ENCODE measurements at regions not wholly inside any gene's neighbourhood (a gene's known extent, or its start where the extent isn't known, plus 50 kb on each side); places are given as distances from the start of the nearest gene placed in this dataset.

DNA sequence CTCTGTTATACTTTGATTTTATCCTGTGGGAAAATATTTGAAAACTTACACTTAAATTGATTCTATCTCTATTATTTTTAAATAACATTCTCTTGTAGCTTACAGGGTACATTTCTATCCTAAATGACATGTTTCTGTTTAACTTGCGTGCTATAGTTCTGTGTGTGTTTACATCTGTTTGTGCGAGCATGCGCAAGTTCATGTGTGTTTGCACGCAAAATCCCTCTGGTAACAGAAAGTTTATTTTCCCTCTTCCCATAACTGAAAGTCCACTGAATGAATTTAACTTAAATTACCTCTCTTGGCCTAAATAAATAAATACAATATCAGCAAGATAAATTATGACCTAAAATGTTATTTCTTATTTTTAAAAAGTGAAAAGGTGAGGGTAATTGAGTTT, 117.3 kb upstream of the NEO1 start:
- DNase-seq (no peak), ATAC-seq (ENCODE audit: poor library complexity) (no peak)
- intact Hi-C loops (cut with DNase I), result no loop called here

DNA sequence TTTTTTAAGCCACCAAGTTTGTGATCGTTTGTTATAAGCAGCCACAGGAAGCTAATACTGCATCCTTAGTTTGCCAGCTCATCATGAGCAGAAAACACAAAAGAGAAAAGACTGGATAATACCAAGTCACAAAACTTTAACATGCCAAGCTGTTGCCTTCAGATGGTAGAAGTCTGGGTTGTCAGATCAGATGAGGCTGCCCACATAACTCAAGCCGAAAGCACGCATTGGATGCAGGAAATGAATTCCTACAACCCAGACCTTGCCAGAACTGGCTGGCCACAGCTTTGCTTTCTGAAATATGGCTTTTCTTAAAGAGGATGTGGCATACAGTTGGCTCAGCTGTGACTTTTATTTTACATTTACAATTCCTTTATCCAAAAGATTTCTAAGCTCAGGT, 118.3 kb upstream of the NEO1 start:
- ATAC-seq (ENCODE audit: poor library complexity), result no peak
- DNase-seq, result no peak
- intact Hi-C loops (cut with DNase I), result no loop called here

DNA sequence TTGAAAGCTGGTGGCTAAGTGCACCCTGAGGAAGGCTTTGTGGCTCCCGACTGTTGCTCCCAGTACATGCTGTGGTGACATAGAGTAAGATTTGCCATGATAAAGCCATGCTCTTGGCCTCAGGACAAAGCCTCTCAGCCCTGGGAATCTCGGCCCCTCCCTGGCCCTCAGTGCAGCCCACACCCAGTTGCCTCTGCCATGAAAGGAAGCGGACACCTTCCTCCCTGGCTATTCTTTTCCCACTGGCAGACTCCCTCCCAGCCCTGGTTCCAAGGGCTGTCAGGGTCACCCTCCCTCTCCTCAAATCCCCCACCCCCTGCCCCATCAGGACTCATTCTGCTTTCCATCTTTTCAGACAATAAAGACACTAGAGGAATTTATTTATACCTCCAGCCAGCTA, 119.8 kb upstream of the NEO1 start:
- intact Hi-C loops (cut with DNase I), result no loop called here
- no peak for DNase-seq
- ATAC-seq (ENCODE audit: poor library complexity), result no peak

DNA sequence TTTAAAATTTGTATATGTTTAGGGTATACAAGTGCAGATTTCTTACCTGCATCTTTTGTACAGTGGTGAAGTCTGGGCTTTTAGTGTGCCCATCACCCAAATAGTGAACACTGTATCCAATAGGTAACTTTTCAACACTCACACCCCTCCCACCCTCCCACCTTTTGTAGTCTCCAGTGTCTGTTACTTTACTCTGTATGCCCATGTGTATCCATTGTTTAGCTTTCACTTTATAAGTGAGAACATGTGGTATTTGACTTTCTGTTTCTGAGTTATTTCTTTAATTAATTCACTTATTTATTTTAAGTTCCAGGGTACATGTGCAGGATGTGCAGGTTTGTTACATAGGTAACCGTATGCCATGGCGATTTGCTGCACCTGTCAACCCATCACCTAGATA, 124.8 kb upstream of the NEO1 start:
- DNase-seq (no peak), ATAC-seq (ENCODE audit: poor library complexity) (no peak)
- intact Hi-C loops (cut with DNase I), result no loop called here

DNA sequence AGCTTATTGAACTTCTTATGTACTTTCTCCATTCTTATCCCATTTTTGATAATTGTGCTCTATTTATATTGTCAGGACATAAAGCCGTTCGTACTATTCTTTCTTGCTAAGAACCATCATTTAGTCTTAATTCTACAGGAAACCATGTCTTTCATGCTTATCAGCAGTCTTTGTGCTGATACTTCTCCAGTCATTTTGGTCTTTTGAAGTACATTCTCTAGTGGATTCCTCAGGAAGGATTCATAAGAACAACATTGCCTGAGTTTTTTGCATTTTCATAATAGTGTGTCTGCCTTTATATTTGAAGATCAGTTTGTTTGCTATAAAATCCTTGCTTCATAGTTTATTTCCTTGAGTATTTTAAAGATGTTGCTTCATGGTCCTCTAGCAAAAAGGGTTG, 126.6 kb upstream of the NEO1 start:
- intact Hi-C loops (cut with DNase I), result no loop called here
- DNase-seq, result no peak
- no peak for ATAC-seq (ENCODE audit: poor library complexity)

DNA sequence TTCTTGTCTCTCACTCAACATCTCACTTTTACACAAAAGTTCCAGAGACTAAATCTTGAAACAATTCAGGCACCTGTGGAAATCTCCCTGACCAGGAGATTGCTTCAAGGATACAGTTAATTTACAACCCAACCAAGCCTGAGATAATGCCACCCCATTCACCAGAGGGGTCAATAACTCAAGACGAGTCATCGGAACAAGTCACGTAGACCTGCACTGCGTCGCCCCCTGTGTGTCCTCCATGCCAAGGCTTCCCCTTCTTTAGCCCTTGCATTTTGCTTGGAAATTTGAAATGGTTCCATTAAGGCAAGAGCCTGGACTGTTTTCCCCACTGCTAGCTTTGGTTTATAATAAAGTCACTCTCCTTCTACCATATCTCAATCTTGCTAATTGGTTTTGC, 129.0 kb upstream of the NEO1 start:
- intact Hi-C loops (cut with DNase I), result no loop called here
- DNase-seq (no peak), ATAC-seq (ENCODE audit: poor library complexity) (no peak)

DNA sequence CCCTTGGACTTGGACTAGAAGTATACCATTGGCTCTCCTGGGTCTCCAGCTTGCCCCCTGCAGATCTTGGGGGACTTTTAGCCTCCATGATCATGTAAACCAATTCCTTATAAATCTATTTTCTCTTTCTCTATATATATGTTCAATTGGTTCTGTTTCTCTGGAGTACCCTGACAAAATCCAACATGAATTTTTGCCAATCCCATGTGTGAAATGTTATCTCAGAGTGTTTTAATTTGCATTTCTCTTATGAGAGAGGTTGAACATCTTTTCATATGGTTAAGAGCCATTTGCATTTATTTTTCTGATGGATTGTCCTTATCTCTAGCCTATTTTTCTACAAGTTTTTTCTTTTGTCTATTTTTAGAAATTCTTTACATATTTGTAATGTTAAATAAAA, 131.7 kb upstream of the NEO1 start:
- intact Hi-C loops (cut with DNase I), result no loop called here
- ATAC-seq (ENCODE audit: poor library complexity), result no peak
- DNase-seq, result no peak

DNA sequence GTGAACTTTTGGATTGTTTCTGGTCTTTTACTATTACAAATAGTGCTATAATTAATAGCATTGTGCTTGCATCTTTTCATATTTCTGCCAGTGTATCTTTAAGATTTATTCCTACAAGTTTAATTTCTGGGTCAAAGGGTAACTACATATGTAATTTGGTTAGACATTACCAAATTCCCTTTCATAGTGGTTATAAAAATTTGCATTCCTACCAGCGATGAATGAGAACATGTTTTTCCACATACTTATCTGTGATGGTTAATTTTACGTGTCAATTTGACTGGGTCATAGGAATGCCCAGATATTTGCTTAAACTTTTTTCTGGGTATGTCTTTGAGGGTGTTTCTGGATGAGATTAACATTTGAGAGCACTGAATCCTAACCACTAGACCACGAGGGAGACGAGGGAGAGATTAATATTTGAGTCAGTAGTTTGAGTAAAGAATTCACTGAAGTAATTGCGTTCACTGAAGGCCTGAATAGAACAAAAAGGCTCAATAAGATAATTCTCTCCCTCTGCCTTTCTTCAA, 132.3 kb upstream of the NEO1 start:
- ATAC-seq (ENCODE audit: poor library complexity), result no peak
- intact Hi-C loops (cut with DNase I), result no loop called here
- no peak for DNase-seq

DNA sequence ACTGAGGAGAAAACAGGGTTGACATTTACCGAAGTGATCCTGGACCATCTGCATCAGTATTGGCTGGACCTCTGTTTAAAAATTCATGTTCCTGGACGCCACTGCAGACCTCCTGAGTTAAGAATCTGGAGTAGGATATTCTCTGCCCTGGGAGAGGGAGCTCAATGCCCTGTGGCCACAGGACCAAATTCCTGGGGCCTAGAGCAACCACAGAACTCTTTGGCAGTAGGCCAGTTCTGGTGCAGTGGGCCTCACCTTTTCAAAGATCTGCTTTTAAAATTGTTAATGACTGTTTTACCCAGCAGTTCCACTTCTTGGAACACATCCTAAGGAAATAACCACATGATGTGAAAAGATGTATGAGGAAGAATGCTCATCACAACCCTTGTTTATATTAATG, 133.3 kb upstream of the ADPGK start:
- no peak for DNase-seq
- no peak for ATAC-seq (ENCODE audit: poor library complexity)
- intact Hi-C loops (cut with DNase I), result no loop called here

DNA sequence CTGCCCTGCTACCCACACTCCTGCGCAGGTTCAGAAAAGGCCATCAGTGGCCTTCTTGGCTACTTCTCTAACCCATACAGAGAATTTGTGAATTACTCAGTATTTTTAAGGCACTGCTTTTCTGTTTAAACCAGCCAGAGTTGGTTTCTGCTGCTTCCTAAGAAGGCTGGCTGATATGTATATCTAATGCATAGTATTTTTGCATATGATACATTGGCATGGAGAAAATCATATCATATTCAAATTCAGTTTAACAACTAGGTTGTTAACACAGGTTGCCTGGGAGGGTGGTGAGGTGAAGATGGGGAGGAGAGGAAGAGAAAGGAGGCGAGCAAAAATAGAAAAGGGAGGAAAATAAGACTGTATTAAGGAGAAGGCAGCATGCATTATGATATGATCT, 132.8 kb upstream of the ADPGK start:
- DNase-seq, result no peak
- intact Hi-C loops (cut with DNase I), result no loop called here
- no peak for ATAC-seq (ENCODE audit: poor library complexity)

DNA sequence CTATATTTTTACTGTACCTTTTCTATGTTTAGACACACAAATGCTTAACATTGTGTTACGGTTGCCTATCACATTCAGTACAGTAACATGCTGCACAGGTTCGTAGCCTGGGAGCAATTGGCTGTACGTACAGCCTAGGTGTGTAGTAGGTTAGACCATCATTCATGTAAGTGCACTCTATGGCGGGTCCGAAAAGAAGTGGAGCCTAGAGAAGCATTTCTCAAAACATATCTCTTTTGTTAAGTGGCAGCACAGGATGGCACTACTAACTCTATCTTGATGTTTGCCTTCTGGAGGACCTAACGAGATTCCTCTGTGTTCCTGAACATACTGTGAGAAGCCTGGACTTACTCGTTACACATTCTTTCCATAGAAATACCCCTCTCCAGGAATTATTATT, 132.3 kb upstream of the ADPGK start:
- ATAC-seq (ENCODE audit: poor library complexity) (no peak), DNase-seq (no peak)
- intact Hi-C loops (cut with DNase I), result no loop called here

DNA sequence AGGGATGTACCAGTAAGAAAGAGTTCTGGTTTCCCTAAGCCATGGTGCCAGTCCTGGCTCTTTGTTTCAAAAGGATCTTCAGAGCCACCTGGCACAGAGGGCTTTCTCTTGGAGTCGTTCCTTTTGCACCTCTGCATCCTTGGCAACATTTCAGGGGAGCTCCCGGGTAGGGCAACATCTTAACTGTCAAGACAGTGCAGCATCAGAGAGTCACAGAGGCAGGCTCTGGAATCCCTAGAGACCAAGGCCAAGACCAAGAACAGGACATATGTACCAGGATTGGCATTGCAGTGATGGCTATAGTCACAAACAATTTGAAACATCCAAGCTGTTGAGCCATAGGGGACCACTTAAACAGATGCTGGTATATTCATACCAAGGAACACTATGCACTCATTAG, 129.4 kb upstream of the ADPGK start:
- ATAC-seq (ENCODE audit: poor library complexity) (no peak), DNase-seq (no peak)
- intact Hi-C loops (cut with DNase I), result no loop called here

DNA sequence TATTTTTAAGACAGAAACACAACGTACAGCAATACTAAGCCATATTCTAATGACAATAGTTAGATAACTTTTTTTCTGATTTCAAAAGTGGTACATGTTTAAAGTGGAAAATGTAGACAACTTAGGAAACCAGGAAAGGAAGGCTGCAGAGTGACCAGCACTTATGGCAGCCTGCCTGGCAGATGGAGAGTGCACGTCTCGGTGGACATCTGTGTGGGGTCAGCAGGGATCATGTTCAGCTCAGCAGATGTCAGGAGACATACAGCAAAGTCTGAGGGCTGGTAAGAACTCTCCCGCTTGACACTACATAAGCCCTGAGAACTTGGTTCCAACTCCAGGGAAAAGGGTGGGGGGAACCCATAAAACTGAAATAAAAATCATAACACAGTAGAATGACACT, 128.6 kb upstream of the ADPGK start:
- intact Hi-C loops (cut with DNase I), result no loop called here
- no peak for ATAC-seq (ENCODE audit: poor library complexity)

DNA sequence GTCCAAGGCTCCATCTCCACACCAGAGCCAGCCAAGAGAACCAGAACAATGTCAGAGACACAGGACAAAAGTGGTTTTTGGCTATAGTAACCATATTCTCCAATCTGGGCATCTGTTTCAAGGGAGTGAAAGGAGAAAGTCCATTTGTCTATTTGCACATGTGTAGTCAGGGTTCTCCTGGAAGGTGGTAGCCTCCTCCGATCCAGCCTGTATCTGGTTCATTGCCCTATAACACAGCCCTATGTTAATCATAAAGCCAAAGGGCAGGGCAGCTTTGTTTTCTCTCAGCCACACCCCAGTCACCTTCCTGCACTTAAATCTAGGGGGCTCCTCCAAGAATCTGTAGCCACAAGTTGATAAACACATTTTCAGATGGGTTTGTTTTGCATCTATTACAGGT, 128.1 kb upstream of the ADPGK start:
- DNase-seq (no peak), ATAC-seq (ENCODE audit: poor library complexity) (no peak)
- intact Hi-C loops (cut with DNase I), result no loop called here

More for the DNA sequence above, 128.6 kb upstream of the ADPGK start:
- DNase-seq, result no peak

DNA sequence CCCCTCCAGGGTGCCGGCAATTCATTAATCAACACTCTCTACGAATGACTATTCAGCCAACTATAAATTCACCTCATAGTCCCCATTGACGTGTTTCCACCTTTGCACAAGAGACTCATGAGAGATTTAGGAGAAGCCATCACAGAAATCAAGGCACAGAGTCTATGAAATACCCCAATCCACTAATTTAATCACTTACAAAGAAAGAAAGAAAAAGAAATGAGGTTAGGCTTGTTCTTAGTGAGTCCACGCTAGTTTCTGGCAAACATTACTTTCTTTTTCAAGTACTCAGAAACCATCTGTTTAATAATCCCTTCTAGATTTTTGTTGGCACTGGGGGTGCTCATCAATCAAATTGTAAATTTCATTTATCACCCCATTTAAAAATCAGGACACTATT, 125.2 kb upstream of the ADPGK start:
- intact Hi-C loops (cut with DNase I), result no loop called here
- DNase-seq (no peak), ATAC-seq (ENCODE audit: poor library complexity) (no peak)

DNA sequence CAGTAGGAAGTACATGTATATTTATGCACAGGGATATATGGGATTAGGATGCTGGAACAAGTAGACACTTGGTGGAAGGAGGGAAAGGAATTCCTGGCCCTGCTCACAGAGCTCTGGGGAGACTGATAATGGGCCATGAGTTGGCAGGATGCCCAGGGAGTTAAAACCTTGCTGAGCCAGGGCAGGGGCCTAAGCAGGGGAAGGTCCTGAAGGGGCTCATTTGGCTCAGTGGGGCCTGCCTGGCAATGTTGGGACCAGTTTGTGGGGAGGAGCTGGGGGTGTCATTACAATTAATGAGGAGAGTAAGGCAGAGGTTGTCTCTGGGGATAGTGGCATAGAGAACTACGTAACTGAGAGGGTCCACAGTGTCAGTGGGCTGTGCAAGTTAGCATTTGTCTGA, 124.2 kb upstream of the ADPGK start:
- DNase-seq (no peak), ATAC-seq (ENCODE audit: poor library complexity) (peak; percentile 43)
- intact Hi-C loops (cut with DNase I), result no loop called here

DNA sequence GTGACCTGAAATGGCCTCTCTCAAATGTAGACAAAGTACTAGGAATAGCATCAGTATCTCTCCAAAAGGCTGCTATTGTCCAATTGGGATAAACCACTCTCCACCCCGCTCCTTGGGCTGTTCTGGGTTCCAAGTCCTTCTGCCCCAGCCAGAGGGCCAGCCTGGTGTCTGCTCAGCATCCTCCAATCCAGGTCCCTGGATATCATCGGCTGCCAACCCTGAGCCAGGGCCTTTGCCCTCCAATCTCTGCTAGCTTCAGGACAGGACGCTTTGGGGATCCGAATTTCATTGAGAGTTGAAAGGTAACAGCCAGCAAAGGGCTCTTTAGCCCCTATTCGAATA, 119.3 kb upstream of the ADPGK start:
- no peak for ATAC-seq (ENCODE audit: poor library complexity)
- DNase-seq, result no peak
- intact Hi-C loops (cut with DNase I), result no loop called here

DNA sequence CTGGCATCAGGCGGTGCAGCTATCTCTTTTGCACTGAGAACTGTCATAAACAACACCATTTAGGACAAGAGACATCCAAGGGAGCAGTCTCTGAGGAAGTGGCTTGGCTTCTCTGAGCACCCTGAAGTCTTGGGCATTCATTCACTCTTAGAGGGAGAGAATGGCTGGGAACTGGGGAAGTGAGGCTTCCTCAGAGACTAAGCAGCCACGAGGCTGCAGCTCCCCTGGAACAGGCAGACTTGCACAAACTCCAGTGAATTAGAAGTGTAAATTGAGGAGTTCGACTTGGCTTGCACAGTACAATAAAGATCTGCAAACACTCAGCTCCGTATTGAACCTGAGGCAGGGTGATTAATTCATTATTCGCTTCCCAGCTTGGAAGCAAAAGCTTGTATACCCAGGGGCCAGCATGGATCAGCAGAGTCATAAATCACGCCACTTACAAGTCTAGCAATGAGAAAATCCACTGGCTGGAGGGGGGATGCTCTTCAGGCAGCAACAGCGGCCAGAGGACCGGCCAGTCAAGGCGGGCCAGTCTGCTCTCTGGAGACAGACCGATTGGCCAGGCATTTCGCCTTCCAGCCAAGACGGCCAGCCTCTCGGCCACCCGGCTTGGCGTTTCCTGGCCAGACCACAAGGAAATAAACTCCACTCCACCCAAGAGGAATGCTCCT, 118.8 kb upstream of the ADPGK start:
- DNase-seq (peak; percentile 84), ATAC-seq (ENCODE audit: poor library complexity) (peak; percentile 97)
- intact Hi-C loops (cut with DNase I), result no loop called here

DNA sequence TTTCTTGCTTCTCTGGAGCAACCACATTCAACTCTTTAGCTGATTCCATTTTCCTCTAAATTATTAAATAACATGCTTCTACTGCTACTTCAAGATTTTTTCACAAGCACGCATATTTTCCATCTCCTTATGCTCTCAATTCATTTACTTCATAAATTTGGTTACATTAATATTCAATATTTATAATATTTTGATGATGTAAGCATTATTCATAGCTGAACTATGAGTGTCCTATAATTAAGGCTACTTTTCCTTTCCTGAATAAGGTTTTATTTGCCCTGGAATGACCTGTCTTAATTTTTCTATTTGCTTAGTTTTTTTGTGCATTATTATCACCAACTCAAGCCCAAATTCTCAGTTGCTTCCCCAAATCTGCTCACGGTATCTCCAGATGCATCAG, 109.4 kb upstream of the ADPGK start:
- DNase-seq (no peak), ATAC-seq (ENCODE audit: poor library complexity) (no peak)
- intact Hi-C loops (cut with DNase I), result no loop called here

DNA sequence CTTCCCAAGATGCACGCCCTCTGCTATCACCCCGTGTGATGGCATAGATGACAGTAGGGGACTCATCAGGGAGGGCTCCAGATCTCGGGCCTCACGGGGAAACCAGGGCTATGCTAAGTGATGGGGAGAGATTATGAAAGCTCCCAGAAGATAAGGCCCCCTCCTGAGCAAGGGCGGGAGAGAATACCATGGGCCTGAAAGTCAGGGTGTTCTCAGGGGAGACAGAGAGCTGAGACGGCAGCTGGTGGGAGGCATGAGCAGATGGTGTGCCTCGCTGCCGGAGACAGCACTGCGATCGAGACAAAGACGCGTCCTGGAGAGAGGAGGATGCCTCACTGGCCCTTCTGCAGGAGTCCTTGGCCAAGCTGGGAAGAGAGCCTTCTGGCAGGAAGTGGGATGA, 106.5 kb upstream of the ADPGK start:
- ATAC-seq (ENCODE audit: poor library complexity), result peak; percentile 20
- intact Hi-C loops (cut with DNase I), result no loop called here
- no peak for DNase-seq

DNA sequence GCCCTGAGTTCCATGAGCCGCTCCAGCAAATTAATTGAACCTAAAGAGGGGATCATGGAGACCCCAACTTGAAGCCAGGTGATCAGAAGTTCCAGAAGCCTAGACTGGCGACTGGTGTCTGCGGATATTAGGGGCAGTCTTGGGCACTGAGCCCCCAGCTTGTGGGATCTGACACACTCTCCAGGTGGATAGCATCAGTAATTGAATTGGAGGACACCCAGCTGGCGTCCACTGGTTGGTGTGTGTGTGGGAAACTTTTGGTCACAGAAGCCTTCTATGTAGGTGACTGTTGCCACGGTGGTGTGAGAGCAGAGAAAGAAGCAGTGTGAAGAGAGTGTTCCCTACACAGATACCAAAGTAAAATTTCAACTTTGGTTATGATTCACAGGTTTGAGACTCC, 106.0 kb upstream of the ADPGK start:
- ATAC-seq (ENCODE audit: poor library complexity) (no peak), DNase-seq (no peak)
- intact Hi-C loops (cut with DNase I), result no loop called here

All from Right ventricle myocardium superior (tissue), 1 donor.